ENCODE measurements at regions not wholly inside any gene's neighbourhood (a gene's known extent, or its start where the extent isn't known, plus 50 kb on each side); places are given as distances from the start of the nearest gene placed in this dataset.
"Not testable (repeated sequence)": the region's sequence is repeated elsewhere in the genome, so short reads cannot be mapped to it uniquely, and the experiment has no call there.

GRCh38 chr13:27360562-27360961 is 63.9 kb upstream of the GTF3A start:
- H3K4me1 Mint-ChIP-seq (ENCODE audit: low read depth) = peaks cover 4% of the 10 kb centered on the region
- no peak overlapping the region for H3K27ac Mint-ChIP-seq
- ChIA-PET CTCF (interaction anchor here (2.9 kb wide), 1 partner anchor 375 kb away, joined by 28 read pairs; no protein-coding TSS in a partner anchor), POLR2A (no interaction called here)
- peaks cover 0 to 5% of the 10 kb centered on the region in 2 experiments for H3K9me3 ChIP-seq (ENCODE audit: control insufficient read depth in 1 of 2, insufficient read depth in 1 of 2, low read length in 2 of 2)
- H3K9me3 Mint-ChIP-seq = no peaks in the 10 kb centered on the region
- no peaks in the 10 kb centered on the region for H3K36me3 Mint-ChIP-seq (ENCODE audit: low read depth)
- DNase-seq (no peak), ATAC-seq (ENCODE audit: poor library complexity) (no peak)
- H3K4me1 ChIP-seq (ENCODE audit: insufficient read depth, low read length) = peaks cover 10% of the 10 kb centered on the region
- intact Hi-C loops (cut with DNase I, micrococcal nuclease) = no loop called here
- no peak overlapping the region for H3K4me3 Mint-ChIP-seq
- H3K36me3 ChIP-seq (ENCODE audit: insufficient read depth, low read length) = no peaks in the 10 kb centered on the region
- H3K4me3 ChIP-seq (ENCODE audit: low read length) = no peak overlapping the region
- H3K27me3 Mint-ChIP-seq = peaks cover 38% of the 10 kb centered on the region
- peaks cover 5 to 19% of the 10 kb centered on the region in 2 experiments for H3K27me3 ChIP-seq (ENCODE audit: control insufficient read depth in 1 of 2, insufficient read depth in 2 of 2, low read length in 2 of 2)
- H3K27ac ChIP-seq (ENCODE audit: low read depth in 1 of 2, low read length in 2 of 2) = no peak overlapping the region
- no peak for TF ChIP-seq CTCF (IDR thresholded peaks at IDR 0.05)

- Histone ChIP-seq H3K27me3 (ENCODE audit: control insufficient read depth in 1 of 2, insufficient read depth in 2 of 2, low read length in 2 of 2) (peaks cover 5 to 19% of the 10 kb centered on the region in 2 experiments), H3K4me1 (ENCODE audit: insufficient read depth, low read length) (peaks cover 10% of the 10 kb centered on the region), H3K27ac (ENCODE audit: low read depth in 1 of 2, low read length in 2 of 2) (no peak overlapping the region), H3K9me3 (ENCODE audit: control insufficient read depth in 1 of 2, insufficient read depth in 1 of 2, low read length in 2 of 2) (peaks cover 0 to 5% of the 10 kb centered on the region in 2 experiments), H3K36me3 (ENCODE audit: insufficient read depth, low read length) (no peaks in the 10 kb centered on the region), H3K4me3 (ENCODE audit: low read length) (peak overlapping the region; percentile 33)
- ChIA-PET CTCF (interaction anchor here (0.6 to 2.9 kb wide), 9 partner anchors 12 to 622 kb away, joined by 3 to 28 read pairs (median 7); no protein-coding TSS in a partner anchor), POLR2A (interaction anchor here (0.6 to 1.3 kb wide), 2 partner anchors 187 to 465 kb away, joined by 3 to 5 read pairs; no protein-coding TSS in a partner anchor)
- intact Hi-C loops (cut with DNase I, micrococcal nuclease) = loop anchor here (1.0 kb wide), 2 partner anchors 464 to 622 kb away; no protein-coding TSS in a partner anchor
- peak; percentile 86 for TF ChIP-seq CTCF (IDR thresholded peaks at IDR 0.05)
- Mint-ChIP-seq H3K36me3 (ENCODE audit: low read depth) (no peaks in the 10 kb centered on the region), H3K4me1 (ENCODE audit: low read depth) (peaks cover 4% of the 10 kb centered on the region), H3K4me3 (peak overlapping the region; percentile 58), H3K9me3 (no peaks in the 10 kb centered on the region), H3K27me3 (peaks cover 37% of the 10 kb centered on the region), H3K27ac (no peak overlapping the region)
- ATAC-seq (ENCODE audit: poor library complexity) (peak; percentile 90), DNase-seq (peak; percentile 58 to 86 (median 70))
Measured at GRCh38 chr13:27362064-27362751, 62.2 kb upstream of the GTF3A start.

GRCh38 chr13:27363637-27364036 is 60.8 kb upstream of the GTF3A start:
- H3K9me3 Mint-ChIP-seq; intact Hi-C loops (cut with DNase I, micrococcal nuclease); H3K27ac Mint-ChIP-seq; H3K4me3 ChIP-seq (ENCODE audit: low read length); H3K36me3 Mint-ChIP-seq (ENCODE audit: low read depth); H3K9me3 ChIP-seq (ENCODE audit: control insufficient read depth in 1 of 2, insufficient read depth in 1 of 2, low read length in 2 of 2); ATAC-seq (ENCODE audit: poor library complexity); H3K4me1 ChIP-seq (ENCODE audit: insufficient read depth, low read length); CTCF ChIA-PET; H3K36me3 ChIP-seq (ENCODE audit: insufficient read depth, low read length); POLR2A ChIA-PET; H3K27ac ChIP-seq (ENCODE audit: low read depth in 1 of 2, low read length in 2 of 2); H3K4me3 Mint-ChIP-seq; H3K4me1 Mint-ChIP-seq (ENCODE audit: low read depth); DNase-seq: not testable (repeated sequence)
- peaks cover 13 to 24% of the 10 kb centered on the region in 2 experiments for H3K27me3 ChIP-seq (ENCODE audit: control insufficient read depth in 1 of 2, insufficient read depth in 2 of 2, low read length in 2 of 2)
- peaks cover 44% of the 10 kb centered on the region for H3K27me3 Mint-ChIP-seq
